OCI-LY7 (cell line): ENCODE measurements at regions not wholly inside any gene's neighbourhood (a gene's known extent, or its start where the extent isn't known, plus 50 kb on each side); places are given as distances from the start of the nearest gene placed in this dataset.

Experiments
- BruUV-seq: library from RNA; stranded (reverse); fragments of 400-500 nt; replicated peaks from 2 replicates; lab custom pipeline; 2021; lab: Mats Ljungman, UMichigan
- CTCF ChIA-PET: fragments of 300-600 bp; sonication (Branson Sonifier 250); formaldehyde crosslinking; loops from one replicate; lab custom pipeline; 2022; ENCODE audit warnings: antibody characterized with exemption; ENCODE audit not compliant: unreplicated experiment; lab: Charles Lee
- POLR2A ChIA-PET: fragments of 300-600 bp; sonication (Branson Sonifier 250); formaldehyde crosslinking; loops from one replicate; lab custom pipeline; 2022; ENCODE audit warnings: antibody characterized with exemption; lab: Charles Lee
- DNase-seq: peaks from one replicate; pipeline ENCODE4 v3.0.0-alpha.2; 2015; ENCODE audit warnings: low spot score
- H2AFZ ChIP-seq: fragments of 200-600 bp; sonication (generic), shearing (Covaris generic); 2 replicates; pipeline ENCODE4 v1.6.1; 2014; ENCODE audit warnings: mild to moderate bottlenecking, antibody characterized with exemption, low read length, moderate library complexity
- H3K27ac ChIP-seq: fragments of 200-600 bp; sonication (generic); 2 replicates; pipeline ENCODE4 v1.5.1; 2014; ENCODE audit warnings: mixed run types, low read depth, mild to moderate bottlenecking, moderate library complexity, low read length, inconsistent platforms; ENCODE audit not compliant: poor library complexity, severe bottlenecking
- H3K36me3 ChIP-seq: fragments of 200-600 bp; sonication (generic); 2 replicates; pipeline ENCODE4 v1.6.1; 2014; ENCODE audit warnings: mild to moderate bottlenecking, antibody characterized with exemption, low read length, moderate library complexity, mixed read lengths; ENCODE audit not compliant: insufficient read depth
- H3K4me1 ChIP-seq: fragments of 200-600 bp; sonication (generic); 2 replicates; pipeline ENCODE4 v1.5.1; 2014; ENCODE audit warnings: mild to moderate bottlenecking, low read length; ENCODE audit not compliant: insufficient read depth, poor library complexity, severe bottlenecking
- H3K4me2 ChIP-seq: fragments of 200-600 bp; sonication (generic); 2 replicates; pipeline ENCODE4 v1.6.1; 2014; ENCODE audit warnings: mild to moderate bottlenecking, low read length
- H3K4me3 ChIP-seq: fragments of 200-600 bp; sonication (generic); 2 replicates; pipeline ENCODE4 v1.5.1; 2014; ENCODE audit warnings: mild to moderate bottlenecking, low read depth, low read length; ENCODE audit not compliant: poor library complexity, severe bottlenecking
- H3K79me2 ChIP-seq: fragments of 200-600 bp; sonication (generic); 2 replicates; pipeline ENCODE4 v1.6.1; 2016; ENCODE audit warnings: low read depth, mild to moderate bottlenecking, low read length, moderate library complexity, mixed read lengths; ENCODE audit not compliant: insufficient read depth
- H3K9me2 ChIP-seq: fragments of 200-600 bp; sonication (generic); 2 replicates; pipeline ENCODE4 v1.6.1; 2016; ENCODE audit warnings: mild to moderate bottlenecking, low read length, mixed read lengths; ENCODE audit not compliant: insufficient read depth
- H3K9me3 ChIP-seq: fragments of 200-600 bp; sonication (generic); 2 replicates; pipeline ENCODE4 v1.6.1; 2014; ENCODE audit warnings: mild to moderate bottlenecking, mixed run types, low read length, mixed read lengths
- H4K20me1 ChIP-seq: fragments of 200-600 bp; sonication (generic); 2 replicates; pipeline ENCODE4 v1.6.1; 2014; ENCODE audit warnings: mild to moderate bottlenecking, antibody characterized with exemption, low read length, moderate library complexity, mixed read lengths; ENCODE audit not compliant: insufficient read depth
- EZH2phosphoT487 ChIP-seq: fragments of 200-600 bp; sonication (generic); IDR thresholded peaks from 2 replicates; pipeline ENCODE4 v1.6.1; 2018; ENCODE audit warnings: low read depth, borderline replicate concordance, mild to moderate bottlenecking, mixed run types, antibody characterized with exemption, low read length, moderate library complexity, mixed read lengths
- intact Hi-C: fragments of 100-400 bp; cut with micrococcal nuclease; formaldehyde crosslinking; loops from one replicate; pipeline ENCODE4 v1.10.0; 2022; ENCODE audit not compliant: unreplicated experiment
- TF ChIP-seq, protein P1 (sequence below): fragments of 200-600 bp; sonication (generic); conservative IDR thresholded peaks from 2 replicates; pipeline ENCODE4 v1.5.1; 2014; ENCODE audit warnings: mild to moderate bottlenecking, antibody characterized with exemption, low read length, moderate library complexity, mixed read lengths

DNA sequence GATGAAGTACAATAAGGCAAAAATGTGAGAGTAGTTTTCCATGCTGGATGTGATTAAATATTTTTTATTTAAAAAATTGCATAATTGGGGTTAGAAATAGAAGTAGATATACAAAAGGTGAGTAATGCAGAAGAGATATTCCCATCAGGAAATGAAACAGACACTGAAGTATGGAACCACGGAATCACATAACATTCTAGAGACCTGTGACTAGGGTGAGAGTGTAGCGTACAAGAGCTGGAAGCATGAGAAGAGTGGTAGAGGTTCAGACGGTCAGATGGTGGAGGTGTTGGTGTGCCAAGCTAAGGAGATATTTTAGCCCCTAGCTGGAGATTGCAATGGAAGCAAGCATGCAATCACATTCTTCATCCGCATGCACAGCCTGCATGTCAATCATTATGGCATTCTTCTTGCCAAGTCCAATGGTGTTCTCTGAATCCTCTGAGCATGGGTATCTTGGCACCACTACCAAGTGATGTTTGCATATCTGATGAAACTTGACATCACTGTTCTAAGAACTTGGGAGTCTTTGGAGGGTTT lies 587.8 kb downstream of the PSAT1 start:
- H2AFZ ChIP-seq = no peak overlapping the region

DNA sequence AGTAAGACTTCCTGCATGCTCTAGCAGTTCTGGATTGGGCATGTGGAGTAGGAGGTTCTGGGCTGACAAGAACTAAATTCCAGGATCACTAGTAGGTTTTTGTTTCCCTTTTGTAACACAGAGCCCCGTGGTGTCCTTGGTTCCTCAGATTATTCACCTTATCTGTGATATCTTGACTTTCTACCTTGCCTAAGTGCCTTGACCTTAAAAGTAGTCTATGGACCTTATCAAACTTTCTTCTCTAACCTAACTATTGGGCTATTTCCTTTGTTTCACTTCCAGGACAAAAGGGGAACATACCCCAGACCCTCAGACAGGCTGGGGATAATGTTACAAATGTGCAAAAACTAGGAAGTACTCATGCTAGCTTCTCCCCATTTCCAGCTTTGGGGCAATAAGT lies 595.3 kb downstream of the PSAT1 start:
- no peak overlapping the region for H3K4me3 ChIP-seq
- H3K27ac ChIP-seq = no peak overlapping the region
- no peaks in the 10 kb centered on the region for H4K20me1 ChIP-seq
- H3K4me2 ChIP-seq = no peak overlapping the region
- no peaks in the 10 kb centered on the region for H3K4me1 ChIP-seq
- POLR2A ChIA-PET = interaction anchor here (1.1 kb wide), 1 partner anchor 13 kb away, joined by 3 read pairs; no protein-coding TSS in a partner anchor
- no peak overlapping the region for H2AFZ ChIP-seq
- no peaks in the 10 kb centered on the region for H3K9me3 ChIP-seq
- intact Hi-C loops = no loop called here
- no peaks in the 10 kb centered on the region for H3K9me2 ChIP-seq
- no TSS peak for BruUV-seq
- DNase-seq = no peak
- CTCF ChIA-PET = no interaction called here
- no peaks in the 10 kb centered on the region for H3K79me2 ChIP-seq
- no peaks in the 10 kb centered on the region for H3K36me3 ChIP-seq
- no peak for TF ChIP-seq EZH2phosphoT487
- TF ChIP-seq, protein P1, sequence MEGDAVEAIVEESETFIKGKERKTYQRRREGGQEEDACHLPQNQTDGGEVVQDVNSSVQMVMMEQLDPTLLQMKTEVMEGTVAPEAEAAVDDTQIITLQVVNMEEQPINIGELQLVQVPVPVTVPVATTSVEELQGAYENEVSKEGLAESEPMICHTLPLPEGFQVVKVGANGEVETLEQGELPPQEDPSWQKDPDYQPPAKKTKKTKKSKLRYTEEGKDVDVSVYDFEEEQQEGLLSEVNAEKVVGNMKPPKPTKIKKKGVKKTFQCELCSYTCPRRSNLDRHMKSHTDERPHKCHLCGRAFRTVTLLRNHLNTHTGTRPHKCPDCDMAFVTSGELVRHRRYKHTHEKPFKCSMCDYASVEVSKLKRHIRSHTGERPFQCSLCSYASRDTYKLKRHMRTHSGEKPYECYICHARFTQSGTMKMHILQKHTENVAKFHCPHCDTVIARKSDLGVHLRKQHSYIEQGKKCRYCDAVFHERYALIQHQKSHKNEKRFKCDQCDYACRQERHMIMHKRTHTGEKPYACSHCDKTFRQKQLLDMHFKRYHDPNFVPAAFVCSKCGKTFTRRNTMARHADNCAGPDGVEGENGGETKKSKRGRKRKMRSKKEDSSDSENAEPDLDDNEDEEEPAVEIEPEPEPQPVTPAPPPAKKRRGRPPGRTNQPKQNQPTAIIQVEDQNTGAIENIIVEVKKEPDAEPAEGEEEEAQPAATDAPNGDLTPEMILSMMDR = no peak

More for the DNA sequence above, 587.8 kb downstream of the PSAT1 start:
- Histone ChIP-seq H3K27ac (no peak overlapping the region), H3K4me1 (no peaks in the 10 kb centered on the region), H3K79me2 (no peaks in the 10 kb centered on the region), H4K20me1 (no peaks in the 10 kb centered on the region), H3K4me3 (no peak overlapping the region), H3K9me3 (no peaks in the 10 kb centered on the region), H3K36me3 (no peaks in the 10 kb centered on the region), H3K9me2 (no peaks in the 10 kb centered on the region), H3K4me2 (no peak overlapping the region)
- POLR2A ChIA-PET = no interaction called here
- no peak for DNase-seq
- no TSS peak for BruUV-seq
- intact Hi-C loops = no loop called here
- no peak for TF ChIP-seq EZH2phosphoT487
- TF ChIP-seq, protein P1 = no peak
- CTCF ChIA-PET = no interaction called here

DNA sequence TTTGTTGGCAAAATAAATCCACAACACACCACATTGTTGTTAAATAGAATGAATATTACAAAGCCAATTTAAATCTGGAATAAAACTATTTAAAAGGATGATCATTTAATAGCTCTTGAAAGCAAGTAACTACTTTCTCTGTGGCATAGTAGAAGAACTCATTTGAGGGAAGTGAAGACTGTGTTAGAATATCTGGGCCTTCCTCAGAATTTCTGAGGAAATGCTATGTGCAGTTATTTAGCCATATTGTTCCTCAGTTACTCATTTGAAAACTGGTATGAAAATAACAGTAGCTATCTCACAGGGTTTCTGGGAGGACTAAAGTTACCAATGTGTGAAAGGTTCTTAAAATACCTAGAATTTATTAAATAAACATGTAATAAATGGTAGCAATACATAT lies 595.8 kb downstream of the PSAT1 start:
- no peaks in the 10 kb centered on the region for H4K20me1 ChIP-seq
- H3K4me3 ChIP-seq = no peak overlapping the region
- CTCF ChIA-PET = no interaction called here
- no peaks in the 10 kb centered on the region for H3K79me2 ChIP-seq
- TF ChIP-seq, protein P1 = no peak
- no peak for TF ChIP-seq EZH2phosphoT487
- no peak overlapping the region for H2AFZ ChIP-seq
- H3K4me2 ChIP-seq = no peak overlapping the region
- no peaks in the 10 kb centered on the region for H3K36me3 ChIP-seq
- H3K9me3 ChIP-seq = no peaks in the 10 kb centered on the region
- no peak overlapping the region for H3K27ac ChIP-seq
- no peaks in the 10 kb centered on the region for H3K9me2 ChIP-seq
- H3K4me1 ChIP-seq = no peaks in the 10 kb centered on the region
- intact Hi-C loops = no loop called here
- POLR2A ChIA-PET = no interaction called here
- no peak for DNase-seq
- BruUV-seq = no TSS peak
